Prostate gland (tissue), 2 donors: ENCODE measurements at regions not wholly inside any gene's neighbourhood (a gene's known extent, or its start where the extent isn't known, plus 50 kb on each side); places are given as distances from the start of the nearest gene placed in this dataset.

Experiments used
- CTCF ChIP-seq, 4 experiments: fragments of 200-600 bp in 2 of 4; fragments of 450-650 bp in 2 of 4; sonication (generic) in 2 of 4; IDR thresholded peaks; 1 replicate in 3 of 4; 2 replicates in 1 of 4; pipeline ENCODE4 v1.5.1; 2016 to 2019; ENCODE audit warnings: antibody characterized with exemption in 4 of 4, mild to moderate bottlenecking in 2 of 4, moderate library complexity in 2 of 4
- POLR2A ChIP-seq: fragments of 450-650 bp; IDR thresholded peaks from one replicate; pipeline ENCODE4 v1.6.1; 2016; ENCODE audit warnings: antibody characterized with exemption, mild to moderate bottlenecking
- POLR2AphosphoS5 ChIP-seq: sonication (generic); formaldehyde crosslinking; IDR thresholded peaks from one replicate; pipeline ENCODE4 v1.6.1; 2017; ENCODE audit warnings: antibody characterized with exemption

GRCh38 chr5:162567644-162568043 lies 500.1 kb downstream of the GABRG2 start:
- TF ChIP-seq CTCF (IDR thresholded peaks at IDR 0.05): no peak
- TF ChIP-seq POLR2AphosphoS5: no peak
- no peak for TF ChIP-seq POLR2A
